ENCODE measurements at regions not wholly inside any gene's neighbourhood (a gene's known extent, or its start where the extent isn't known, plus 50 kb on each side); places are given as distances from the start of the nearest gene placed in this dataset.

GRCh38 chrX:4005281-4005680 lies 291.8 kb upstream of the PRKX start:
- TF ChIP-seq CTCF (IDR thresholded peaks at IDR 0.05): no peak
- no peak for TF ChIP-seq EP300 (IDR thresholded peaks at IDR 0.05)
- no peak for TF ChIP-seq POLR2A (IDR thresholded peaks at IDR 0.05)
- TF ChIP-seq POLR2AphosphoS5 (IDR thresholded peaks at IDR 0.05): no peak

Measured in sigmoid colon (tissue), 4 donors.